Fibroblast of the aortic adventitia (primary cell): ENCODE measurements at regions not wholly inside any gene's neighbourhood (a gene's known extent, or its start where the extent isn't known, plus 50 kb on each side); places are given as distances from the start of the nearest gene placed in this dataset.
A peak's percentile ranks its signal among the peaks of the same experiment; 100 is the strongest.

Source experiments
- DNase-seq: peaks from one replicate; pipeline ENCODE4 v3.0.0-alpha.2; 2010; ENCODE audit warnings: low read depth
- H3K4me3 ChIP-seq: 2 replicates; pipeline ENCODE4 v1.5.1; 2011; ENCODE audit warnings: low read depth, mild to moderate bottlenecking, control low read depth, low read length, moderate library complexity
- TF ChIP-seq, protein P1 (sequence below): IDR thresholded peaks from 2 replicates; pipeline ENCODE4 v1.5.1; 2011; ENCODE audit warnings: mild to moderate bottlenecking, low read length, control low read depth, inconsistent platforms; ENCODE audit not compliant: insufficient read depth

DNA sequence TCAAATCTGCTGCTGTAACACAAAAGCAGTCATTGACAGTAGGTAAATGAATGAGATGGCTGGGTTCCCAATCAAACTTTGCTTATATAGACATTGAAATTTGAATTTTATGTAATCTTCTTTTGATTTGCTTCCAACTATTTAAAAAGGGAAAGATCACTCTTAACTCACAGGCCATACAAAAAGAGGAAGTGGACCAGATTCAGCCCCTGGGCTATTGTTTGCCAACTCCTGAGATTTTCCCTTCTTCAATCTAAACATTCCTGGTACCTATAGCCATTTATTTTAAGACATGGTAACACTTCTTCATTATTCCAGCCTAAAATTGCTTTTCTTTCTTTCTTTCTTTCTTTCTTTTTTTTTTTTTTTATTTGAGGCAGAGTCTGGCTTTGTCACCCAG lies 260.6 kb downstream of the TFAP2A start:
- no peak for DNase-seq
- TF ChIP-seq, protein P1, sequence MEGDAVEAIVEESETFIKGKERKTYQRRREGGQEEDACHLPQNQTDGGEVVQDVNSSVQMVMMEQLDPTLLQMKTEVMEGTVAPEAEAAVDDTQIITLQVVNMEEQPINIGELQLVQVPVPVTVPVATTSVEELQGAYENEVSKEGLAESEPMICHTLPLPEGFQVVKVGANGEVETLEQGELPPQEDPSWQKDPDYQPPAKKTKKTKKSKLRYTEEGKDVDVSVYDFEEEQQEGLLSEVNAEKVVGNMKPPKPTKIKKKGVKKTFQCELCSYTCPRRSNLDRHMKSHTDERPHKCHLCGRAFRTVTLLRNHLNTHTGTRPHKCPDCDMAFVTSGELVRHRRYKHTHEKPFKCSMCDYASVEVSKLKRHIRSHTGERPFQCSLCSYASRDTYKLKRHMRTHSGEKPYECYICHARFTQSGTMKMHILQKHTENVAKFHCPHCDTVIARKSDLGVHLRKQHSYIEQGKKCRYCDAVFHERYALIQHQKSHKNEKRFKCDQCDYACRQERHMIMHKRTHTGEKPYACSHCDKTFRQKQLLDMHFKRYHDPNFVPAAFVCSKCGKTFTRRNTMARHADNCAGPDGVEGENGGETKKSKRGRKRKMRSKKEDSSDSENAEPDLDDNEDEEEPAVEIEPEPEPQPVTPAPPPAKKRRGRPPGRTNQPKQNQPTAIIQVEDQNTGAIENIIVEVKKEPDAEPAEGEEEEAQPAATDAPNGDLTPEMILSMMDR = no peak
- H3K4me3 ChIP-seq = no peak overlapping the region

DNA sequence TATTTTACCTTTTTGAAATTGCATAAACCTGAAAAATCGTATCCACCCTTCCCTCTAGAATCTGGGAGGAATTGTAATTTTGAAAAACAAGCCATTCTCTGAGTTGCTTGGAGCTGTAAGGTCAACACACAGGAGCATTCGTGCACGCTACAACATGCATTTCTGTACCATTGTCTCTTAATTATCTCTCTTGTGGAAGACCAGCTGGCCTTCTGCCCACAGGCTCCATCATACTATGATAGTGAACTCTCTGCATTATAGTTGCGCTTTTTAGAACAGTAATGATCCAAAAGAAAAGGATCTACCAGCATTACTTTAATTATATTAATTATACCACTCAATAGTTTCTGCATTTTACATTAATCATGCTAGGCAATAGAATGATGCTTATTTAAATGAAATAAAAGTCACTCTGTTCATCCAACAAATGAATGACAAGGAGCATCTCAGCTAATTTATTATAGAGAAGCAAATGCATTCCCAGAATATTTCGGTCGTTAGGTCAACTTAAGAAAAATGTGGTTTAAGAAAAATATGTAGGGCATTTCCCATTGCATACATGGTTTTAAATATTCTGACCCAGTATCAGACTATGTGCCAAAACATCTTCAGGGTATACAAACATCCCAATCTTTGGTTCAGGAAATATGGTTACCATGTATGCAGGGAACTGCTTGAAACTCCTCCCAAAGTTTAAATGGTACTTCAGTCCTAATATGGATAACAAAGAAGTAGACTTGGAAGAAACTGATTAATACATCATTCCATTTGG lies 263.5 kb downstream of the TFAP2A start:
- DNase-seq = no peak
- TF ChIP-seq, protein P1 = no peak
- no peak overlapping the region for H3K4me3 ChIP-seq

DNA sequence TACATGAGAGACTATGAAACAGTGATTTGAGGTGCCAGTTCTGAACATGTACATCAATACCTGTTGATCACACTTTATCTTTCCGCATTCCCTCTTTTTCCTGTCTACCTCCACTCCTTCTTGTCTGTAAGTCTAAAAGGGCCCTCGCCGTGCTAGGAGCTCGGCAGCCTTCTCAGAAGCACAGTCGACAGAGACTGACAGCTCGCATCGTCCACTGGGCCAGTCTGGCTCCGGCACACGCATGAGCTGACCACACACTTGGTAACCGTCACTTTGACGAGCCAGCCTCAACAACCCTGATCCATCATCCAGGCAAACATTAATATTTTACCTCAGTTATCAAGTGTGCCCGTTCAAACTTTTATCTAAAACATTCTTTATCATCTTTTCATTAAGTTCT lies 265.3 kb downstream of the TFAP2A start:
- no peak overlapping the region for H3K4me3 ChIP-seq
- DNase-seq = no peak
- TF ChIP-seq, protein P1 = no peak

DNA sequence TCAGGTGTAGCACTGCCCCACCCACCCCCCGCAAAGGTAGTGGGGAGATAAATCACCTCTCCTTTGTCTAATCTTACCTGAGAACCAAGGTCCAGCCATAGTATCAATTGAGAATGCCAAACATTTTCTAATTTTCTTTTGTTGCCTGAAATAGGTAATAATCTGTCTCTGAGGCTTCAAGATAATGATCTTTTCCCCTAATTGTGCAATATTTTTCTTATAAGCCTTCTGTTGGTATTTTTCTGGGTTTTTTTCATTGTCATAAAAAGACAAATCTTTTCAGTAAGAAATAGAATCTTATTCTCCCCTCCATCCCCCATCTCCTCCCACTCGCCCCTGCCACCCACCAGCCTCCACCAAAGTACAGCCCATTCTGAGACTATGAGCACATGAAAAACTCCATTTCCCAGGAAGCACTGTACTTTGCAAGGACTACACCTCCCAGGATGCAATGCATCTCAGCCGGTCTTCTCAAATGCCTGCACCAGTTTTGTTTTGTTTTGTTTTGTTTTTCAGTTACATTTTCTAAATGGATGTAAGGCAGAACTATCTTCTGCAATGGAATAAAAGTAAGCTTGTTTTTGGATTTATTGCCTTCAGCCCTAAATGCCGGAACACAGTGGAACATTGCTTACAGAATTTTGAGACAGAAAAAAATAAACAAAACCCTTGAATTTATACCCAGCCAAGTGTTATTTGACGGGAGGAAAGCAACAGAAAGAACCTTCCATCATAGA lies 268.0 kb downstream of the TFAP2A start:
- H3K4me3 ChIP-seq = peak overlapping the region; percentile 1
- peak; percentile 6 for DNase-seq
- TF ChIP-seq, protein P1 = no peak

DNA sequence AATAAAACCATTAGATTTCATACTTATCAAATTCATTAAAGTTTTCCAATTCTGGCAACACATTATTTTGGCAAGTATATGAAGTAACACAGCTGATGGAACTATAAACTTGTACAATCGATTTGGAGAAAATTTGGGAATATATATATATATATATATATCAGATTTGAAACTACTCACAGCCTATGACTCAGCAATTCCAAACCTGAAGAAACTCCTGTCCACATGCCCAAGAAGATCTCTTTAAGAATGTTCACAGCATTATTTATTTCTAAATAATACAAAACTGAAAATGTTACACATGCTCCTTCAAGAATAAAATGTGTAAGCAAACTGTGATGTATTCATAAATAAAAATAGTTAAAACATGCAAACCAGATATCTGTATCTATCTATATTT lies 270.1 kb downstream of the TFAP2A start:
- DNase-seq = no peak
- no peak overlapping the region for H3K4me3 ChIP-seq
- TF ChIP-seq, protein P1 = no peak

DNA sequence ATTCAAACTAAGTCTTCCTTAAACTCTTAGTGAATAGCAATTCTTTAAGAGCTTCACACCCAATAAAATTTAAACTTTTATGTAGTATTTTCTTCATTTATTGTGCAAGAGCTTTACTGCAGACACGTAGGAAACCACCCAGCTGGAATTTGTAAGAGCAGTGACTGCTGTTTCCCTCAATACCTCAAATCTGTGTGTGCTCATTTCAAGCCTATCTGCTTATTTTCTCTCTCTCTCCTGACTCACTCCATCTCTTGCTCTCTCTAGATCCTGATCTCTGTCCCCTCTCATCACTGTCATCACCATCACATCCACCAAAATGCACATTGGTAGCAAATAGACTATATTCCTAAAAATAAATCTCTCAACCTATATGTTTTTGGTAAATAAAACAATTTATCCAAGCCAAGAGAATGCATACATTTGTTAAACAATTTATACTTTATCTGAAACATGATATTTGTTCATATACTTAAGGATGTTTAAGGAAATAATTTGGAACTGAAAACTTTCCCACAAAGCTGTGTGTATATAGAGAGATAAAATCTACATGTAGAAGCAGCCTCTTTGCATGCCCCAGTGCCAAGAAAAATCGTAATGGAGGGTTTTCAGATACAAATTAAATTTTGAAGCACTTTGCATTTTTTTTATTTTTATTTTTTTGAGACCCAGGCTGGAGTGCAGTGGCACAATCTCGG lies 273.0 kb downstream of the TFAP2A start:
- TF ChIP-seq, protein P1 = no peak
- H3K4me3 ChIP-seq = no peak overlapping the region
- DNase-seq = no peak
